CD4-positive, alpha-beta T cell treated with Interleukin-21 for 1 hour (primary cell): ENCODE measurements at regions not wholly inside any gene's neighbourhood (a gene's known extent, or its start where the extent isn't known, plus 50 kb on each side); places are given as distances from the start of the nearest gene placed in this dataset.
A peak's percentile ranks its signal among the peaks of the same experiment; 100 is the strongest.

Experiments used
- DNase-seq: peaks from one replicate; pipeline ENCODE4 v3.0.0-alpha.2; 2020

DNA sequence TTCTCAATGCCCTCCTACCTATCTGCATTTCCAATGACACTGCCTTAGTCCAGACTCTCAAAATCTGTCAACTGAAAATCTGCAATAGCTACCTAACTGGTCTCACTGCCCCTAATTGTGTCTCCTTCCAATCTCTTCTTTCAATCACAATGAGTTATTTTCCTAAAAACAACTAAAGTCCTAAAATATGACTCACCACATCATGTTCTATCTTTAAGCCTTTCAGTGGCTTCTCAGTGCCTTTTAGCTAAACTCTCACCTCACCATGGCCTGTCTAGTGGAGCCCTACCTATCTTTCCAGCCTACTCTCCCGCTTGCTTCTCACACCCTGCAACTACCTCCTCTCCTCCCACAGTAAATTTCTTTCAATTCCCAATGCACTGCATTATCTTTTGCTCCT is 220.9 kb upstream of the PKDCC start:
- DNase-seq = no peak

DNA sequence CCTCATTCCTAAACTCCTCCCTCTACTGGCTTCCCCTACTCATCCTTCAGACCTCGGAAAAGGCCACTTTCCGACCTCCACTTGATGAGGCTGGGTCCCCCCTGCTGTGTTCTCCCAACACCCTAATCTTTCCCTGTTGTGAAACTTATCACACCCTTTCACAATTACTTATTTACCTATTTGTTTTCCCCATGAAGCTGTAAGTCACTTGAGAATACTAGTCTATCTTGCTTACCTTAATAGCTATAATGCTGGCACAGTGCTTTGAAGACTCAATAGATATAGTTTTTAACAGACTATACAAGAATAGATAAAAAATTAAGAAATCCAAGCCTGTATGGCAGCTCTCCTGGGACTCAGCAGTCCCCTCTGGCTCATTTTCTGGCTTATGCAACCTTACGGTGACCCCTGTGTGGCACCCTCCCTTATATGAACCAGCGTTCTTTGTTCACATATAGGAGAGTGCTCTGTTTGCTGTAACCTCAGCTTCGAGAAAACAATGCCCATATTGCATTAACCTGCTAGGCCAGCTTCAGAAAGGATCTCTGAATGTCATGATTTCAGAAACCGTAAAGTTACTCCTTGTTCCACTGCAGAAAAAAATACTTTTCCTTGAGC is 220.4 kb upstream of the PKDCC start:
- no peak for DNase-seq

DNA sequence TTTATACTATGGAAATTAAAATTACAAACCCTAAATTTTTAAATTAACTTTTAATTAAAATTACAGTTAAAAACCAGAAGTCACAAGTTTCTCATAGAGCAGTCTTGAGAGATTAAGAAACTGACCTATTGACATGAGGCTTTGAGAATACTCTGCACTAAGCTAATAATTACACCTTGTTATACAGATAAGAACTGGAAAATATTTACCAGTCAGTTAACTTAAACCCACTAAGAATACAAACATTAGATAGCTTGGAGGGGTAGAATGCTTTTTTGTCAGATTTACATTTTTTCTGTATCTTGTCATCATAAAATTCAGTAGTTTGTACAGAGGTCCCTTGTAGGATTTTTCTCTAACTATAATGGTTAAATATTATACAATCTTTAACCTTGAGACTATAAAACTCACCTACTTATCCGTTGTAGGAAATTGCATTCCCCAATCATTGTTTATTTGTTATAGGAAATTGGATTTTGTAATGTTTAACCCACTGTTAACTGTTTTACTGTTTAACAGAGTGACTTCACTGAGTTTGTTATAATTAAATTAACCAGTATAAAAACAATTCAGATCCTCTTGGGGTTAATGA is 219.7 kb upstream of the PKDCC start:
- DNase-seq = no peak

DNA sequence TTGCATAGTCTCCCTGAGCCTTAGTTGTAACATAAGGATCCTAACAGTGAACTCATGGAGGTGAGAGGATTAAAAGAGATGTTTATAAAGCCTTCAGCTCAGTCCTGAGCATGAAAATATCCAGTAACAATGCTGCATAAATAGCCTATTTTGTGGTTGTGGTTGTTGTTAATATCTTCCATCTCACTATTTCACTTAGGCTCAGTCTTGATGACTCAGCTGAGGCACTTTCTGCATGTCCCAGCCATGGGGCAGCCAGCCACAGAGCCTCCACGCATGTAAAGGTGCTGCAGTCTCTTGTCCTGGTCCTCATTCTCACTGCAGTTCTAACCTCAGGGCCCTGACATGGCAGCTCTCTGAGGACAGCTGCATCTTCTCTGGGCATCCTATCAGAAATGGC is 218.8 kb upstream of the PKDCC start:
- DNase-seq = no peak

DNA sequence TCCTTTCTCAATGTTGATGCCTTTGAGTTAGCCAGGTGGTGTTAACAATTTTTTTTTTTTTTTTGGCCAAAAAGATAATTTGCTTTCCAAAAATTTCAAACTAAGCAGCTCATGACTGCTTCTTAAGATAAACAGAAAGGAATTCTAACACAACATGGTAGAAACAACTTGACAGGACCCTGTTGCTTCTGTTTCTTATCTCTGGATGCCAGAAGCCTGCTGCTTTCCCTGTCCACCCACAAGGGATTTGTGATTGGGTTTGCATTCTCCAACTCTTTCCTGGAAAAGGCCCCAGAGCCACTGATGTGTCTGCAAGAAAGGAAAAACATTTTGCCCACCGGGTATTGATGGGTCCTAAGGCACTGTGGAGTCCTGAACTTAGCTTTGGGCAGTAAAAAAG is 217.2 kb upstream of the PKDCC start:
- DNase-seq = no peak

DNA sequence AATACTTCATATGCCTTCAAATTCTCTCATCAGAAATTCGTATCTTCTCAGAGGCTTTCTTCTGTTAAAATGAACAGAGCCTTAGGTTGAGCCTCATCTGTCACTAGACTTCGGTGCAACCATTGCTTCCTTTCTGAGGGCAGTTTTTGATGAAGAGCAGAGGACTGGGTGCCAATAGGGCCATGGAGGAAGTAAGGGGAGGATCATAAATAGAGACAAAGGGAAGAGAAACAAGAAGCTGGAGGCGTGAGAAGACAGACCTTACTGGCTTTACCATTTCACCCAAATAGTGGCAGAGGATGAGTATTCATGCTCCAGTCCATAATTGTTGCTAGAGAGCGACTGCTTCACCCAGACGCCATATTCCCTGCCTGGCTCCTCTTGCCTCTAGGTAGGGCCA is 215.6 kb upstream of the PKDCC start:
- no peak for DNase-seq

DNA sequence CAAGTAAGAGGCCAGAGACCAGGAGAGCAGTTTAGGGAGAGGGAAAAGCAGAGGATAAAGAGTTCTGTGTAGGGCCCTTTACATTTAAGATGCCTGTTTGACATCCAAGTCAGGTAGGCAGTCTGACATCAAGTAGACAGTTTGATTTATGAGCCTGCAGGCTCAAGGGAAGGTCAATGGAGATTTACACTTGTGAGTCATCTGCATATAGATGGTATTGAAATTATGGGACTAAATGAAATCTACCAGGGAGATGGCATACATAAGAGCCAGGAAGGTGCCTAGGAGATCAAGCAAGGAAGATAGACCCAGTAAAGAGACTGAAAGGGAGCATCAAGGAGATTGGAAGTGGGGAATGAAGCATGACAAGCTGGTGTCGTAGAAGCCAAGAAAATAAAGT is 212.4 kb upstream of the PKDCC start:
- DNase-seq = no peak

DNA sequence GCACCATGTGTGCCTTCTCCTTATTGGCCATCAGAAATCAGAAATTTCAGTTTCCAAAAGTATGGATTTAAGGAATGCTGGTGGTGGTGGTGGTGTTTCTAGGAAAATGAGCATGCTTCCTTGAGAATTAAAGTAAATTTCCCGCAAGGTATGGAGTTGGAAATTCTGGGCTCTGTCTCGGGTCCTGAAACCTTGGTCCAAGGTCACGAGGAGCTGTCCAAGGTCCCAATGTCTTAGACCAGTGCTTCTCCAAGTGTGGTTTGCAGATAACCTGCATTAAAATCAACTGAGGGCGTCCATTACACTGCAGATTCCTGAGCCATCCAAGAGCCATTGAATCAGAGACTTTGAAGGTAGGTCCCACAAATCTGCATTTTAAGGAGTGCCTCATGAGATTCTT is 210.9 kb upstream of the PKDCC start:
- peak; percentile 29 for DNase-seq

DNA sequence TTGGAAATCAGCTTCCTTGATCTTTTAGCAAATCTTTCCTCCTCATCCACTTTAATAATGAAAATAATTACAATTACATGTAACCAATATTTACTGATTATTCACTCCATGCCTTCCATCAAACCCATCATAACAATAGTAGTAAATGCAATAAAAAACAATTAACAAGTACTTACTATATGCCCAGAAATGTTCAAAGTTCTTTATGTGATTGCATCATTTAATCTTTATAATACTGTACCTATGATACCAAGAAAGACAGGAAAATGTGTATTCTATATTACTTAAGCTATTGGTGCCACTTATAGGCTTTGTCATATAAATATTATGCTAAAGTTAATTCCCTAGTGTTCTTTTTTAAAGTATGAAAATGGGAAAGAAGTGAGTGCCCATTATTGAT is 210.2 kb upstream of the PKDCC start:
- no peak for DNase-seq

DNA sequence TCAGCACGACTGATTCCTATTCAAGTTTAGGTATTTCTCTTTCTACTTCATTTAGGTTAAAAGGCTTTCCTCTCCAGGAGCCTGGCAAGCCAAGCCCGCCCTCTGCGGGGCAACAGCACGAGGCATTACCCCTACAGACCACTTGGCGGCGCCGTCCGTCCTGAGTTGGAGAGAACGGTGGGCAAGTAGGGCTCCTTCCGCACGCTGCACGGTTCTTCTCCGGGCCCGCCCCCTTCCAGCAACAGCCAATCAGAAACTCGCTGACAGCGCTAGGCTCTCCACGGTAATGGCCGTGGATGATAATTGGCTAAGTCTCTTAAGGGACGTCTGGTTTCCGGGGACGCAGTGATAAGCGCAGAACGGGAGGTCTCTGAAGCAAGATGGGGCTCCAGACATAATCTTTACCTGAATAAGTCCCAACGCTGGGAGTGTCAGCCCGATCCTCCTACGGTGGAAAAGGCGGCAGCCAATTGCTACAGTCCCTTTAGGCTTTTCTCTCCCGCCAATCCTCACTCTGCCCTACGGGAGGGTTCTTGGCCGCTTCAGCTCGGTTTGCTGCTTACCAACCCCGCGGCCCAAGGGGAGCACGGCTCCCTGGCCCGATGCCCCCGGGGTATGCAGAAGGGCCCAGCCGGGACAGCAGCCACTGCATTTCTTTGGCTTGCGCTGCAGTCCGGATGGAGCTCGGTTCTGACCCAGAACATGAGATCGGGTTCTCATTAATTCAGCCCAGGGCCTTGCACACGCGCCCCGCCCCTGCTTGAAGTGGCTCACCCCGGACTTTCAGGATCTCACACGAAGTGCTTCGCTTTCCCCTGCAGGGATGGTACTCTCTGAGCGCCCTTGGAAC is 206.9 kb upstream of the PKDCC start:
- DNase-seq = peak; percentile 98

DNA sequence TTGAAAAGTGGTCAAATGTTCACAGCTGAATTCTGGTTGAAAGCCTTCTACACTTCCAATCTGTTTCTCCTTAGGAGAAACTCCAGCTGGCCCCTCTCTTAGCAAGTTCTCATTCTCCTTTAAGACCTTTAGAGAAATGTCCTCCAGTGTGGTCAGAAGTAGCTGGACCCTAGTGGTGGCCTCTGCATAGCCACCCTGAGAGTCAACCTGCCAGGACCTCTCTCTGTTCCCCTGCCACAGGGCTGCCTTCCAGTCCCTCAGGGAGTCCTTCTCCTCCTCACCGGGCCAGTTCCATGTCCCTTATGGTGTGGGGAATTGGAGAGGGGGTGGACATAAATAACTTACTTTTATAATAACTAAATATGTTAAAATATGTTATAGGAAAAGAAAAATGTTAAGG is 200.9 kb upstream of the PKDCC start:
- no peak for DNase-seq

DNA sequence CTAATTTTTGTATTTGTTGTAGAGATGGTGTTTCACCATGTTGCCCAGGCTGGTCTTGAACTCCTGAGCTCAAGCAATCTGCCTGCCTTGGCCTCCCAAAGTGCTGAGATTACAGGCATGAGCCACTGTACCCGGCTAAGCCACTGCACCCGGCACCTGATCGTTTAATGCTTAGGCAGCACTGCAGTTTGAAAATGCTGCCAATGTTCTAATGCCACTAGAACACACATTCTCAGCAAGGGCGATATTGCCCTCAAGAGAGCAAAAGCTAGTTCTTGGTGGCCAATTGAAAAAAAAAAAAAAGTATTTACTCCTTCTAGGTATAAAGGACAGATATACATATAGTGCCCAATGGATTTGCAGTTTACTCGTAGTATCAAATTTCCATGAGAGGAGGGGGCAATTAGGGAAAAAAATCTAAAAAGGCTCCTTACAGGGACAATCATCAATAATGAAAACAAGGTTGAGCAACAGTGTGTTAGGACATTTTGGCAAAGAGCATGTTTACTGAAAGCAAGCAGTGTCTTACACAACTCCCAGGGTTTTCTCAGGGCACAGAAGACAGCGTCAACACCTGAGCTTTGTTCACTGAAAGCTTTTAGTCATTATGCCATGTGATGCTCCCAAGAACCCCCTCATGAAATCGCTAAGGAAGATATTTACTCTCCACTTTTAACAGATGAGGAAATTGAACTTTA is 199.9 kb upstream of the PKDCC start:
- DNase-seq = no peak

DNA sequence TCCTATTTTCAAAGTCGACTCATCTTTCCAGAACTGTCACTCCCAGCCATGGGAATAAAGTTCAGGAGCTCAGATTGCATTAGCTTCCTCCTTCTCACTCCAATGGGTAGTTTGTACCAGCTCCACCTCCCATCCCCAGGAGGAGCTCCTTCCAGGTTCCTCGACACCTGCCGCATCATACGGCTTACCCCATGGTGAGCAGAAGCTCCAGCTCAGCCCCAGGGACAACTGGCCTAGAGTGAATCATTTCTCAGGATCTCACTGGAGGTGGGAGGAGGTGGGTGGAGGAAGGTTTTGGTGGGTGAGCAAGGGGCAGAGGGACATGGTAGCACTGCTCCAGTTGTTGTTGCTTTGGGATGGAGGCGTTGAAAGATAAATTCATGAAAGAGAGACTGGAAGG is 196.3 kb upstream of the PKDCC start:
- no peak for DNase-seq

DNA sequence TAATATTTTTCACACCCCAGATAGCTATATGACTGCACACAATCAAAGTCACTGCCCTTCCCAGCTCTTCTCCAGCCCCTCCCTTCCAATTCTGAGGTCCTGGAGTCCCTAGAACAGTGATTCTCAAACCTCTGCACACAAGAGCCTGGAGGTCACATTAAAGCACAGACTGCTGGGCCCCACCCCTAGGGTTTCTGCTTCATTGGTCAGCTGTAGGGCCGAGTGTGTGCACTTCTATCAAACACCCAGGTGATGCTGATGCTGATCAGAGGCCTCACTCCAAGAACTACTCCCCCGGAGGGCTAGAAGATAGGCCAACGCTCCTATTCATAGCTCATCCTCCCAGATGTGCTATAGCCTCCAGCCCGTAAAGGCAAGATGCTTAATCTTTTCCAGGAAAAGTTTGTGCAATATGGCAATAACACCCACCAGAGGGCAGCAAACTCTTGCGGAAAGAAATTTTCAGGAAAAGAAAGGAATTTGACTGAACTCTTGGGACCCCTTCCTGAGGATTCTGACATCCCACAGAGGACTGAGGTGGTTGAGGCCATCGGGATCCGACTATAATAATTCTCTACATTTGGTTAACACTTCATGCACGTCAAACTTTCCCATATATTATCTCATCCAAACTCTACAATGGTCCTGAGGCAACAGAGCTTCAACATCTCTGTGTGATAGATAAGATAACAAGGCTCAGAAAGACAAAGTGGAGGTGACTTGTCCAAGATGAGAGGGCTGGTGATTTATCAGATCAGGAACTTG is 194.2 kb upstream of the PKDCC start:
- peak; percentile 28 for DNase-seq

DNA sequence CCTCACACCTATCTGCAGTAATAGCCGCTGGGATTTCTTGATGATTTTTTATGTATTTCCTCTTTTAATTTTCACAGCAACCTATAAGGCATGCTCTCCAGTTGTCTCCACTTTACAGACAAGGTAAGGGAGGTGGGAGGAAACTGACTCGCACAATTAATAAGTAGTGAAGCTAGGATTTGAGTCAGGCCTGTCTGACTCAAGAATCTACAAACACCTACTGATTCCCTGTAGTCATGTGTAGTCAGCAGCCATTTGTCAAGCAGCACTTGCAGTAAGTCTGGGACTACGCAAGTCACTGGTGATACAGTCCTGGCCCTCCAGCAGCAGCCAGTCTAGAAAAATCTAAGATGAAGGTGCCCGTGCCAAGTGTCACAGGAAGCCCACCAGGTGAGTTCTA is 193.6 kb upstream of the PKDCC start:
- no peak for DNase-seq

DNA sequence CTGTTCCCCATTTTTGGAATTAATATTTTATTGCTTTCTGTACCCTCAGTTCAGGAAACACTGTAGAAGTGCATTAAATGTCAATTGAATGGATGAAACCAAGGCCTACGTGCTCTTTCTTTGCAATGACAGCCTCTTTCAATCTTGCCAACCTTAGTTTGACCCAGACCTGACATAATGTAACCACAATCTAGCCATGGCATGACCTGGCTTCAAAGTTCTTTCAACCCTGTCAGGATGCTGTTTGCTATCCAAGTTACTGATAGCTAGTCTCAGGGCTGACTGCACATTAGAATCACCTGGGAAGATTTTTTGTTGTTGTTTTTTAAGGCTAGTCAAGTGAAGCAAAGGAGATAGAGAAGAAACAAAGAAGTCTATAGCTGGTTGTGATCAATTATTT is 190.9 kb upstream of the PKDCC start:
- DNase-seq = no peak

DNA sequence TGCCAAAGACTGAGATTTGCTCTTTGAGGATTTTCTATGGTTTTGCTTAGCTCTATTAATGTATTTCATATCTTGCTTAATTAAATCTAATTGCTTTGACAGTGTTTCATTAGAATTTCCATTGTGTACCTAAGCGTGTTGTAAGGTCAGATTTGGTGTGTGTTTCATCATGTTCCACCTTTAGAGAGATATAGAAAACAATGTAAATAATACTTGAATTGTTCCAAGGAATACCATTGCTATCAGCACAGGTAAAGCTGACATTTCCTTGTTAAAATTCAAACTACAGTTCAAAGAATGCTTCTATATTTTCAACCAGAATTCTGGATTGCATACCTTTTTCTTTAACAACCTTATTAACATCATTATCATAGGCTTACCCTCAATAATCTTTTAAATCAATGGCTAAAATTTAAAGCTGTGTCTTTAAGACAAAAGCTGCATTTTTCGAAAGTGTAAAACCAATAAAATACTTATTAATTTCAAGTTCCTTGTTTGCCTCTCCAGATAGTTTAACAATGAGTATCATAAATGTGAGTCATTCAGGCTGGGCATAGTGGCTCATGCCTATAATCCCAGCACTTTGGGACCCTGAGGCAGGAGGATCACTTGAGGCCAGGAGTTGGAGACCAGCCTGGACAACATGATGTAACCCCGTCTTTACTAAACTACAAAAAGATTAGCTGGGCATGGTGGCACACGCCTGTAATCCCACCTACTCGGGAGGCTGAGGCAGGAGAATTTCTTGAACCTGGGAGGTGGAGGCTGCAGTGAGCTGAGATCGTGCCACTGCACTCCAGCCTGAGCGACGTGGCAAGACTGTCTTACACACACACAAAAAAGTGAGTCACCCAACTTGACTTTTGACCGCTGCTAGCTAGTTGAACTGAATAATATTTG is 188.0 kb upstream of the PKDCC start:
- DNase-seq = no peak

DNA sequence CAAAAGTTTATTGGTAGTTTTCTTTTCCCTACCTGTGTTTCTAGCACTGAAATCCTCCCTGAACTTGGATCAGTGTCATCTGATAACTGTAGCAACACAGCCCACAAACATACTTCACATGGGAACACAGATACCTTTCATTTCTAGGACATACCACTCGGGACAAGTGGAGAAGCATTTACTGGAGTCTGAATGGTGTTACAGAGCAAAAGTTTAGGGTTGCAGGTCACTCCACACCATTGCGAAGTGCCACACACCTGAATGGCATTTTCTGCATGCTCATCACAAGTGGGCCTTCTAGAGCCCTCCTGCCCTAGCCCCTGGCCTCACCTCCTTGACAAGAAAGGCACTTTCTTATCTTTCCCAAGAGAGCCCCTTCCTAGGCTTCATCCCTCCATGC is 184.8 kb upstream of the PKDCC start:
- no peak for DNase-seq

DNA sequence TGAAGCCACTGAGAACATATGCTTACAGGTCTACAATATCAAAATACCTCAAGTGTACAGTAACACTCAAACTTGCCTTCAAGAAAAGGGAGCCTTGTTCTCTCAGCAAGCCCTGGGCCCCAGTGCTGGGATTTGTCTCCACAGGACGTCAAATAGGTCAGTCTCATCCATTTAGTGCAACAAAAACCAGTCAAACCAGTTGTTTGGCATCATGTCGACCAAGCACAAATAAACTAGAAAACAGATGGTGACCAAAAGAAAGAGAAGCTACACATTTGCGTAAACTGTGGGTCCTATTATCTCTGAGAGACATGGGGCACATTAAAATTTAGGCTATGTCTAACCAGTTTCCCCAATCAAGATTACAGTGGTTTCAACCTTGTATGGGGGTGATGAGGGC is 182.6 kb upstream of the PKDCC start:
- no peak for DNase-seq

DNA sequence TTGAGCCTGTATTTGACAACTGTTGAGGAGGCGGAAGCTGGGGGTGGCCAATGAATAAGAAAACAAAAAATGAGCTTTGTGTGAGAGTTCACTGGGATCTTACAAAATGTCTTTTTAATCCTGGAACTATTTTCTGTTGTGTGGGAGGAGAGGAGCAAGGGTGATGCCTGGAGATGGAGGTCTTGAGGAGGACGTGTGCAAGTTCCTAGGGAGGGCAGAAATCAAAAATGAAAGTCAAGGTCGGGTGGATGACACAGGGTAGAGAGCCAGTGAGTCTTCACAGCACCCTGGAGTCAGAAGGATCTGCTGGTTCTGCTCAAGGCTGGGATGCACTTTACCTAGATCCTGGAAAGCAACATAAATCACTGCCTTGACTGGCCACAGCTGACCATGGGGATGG is 180.3 kb upstream of the PKDCC start:
- no peak for DNase-seq

DNA sequence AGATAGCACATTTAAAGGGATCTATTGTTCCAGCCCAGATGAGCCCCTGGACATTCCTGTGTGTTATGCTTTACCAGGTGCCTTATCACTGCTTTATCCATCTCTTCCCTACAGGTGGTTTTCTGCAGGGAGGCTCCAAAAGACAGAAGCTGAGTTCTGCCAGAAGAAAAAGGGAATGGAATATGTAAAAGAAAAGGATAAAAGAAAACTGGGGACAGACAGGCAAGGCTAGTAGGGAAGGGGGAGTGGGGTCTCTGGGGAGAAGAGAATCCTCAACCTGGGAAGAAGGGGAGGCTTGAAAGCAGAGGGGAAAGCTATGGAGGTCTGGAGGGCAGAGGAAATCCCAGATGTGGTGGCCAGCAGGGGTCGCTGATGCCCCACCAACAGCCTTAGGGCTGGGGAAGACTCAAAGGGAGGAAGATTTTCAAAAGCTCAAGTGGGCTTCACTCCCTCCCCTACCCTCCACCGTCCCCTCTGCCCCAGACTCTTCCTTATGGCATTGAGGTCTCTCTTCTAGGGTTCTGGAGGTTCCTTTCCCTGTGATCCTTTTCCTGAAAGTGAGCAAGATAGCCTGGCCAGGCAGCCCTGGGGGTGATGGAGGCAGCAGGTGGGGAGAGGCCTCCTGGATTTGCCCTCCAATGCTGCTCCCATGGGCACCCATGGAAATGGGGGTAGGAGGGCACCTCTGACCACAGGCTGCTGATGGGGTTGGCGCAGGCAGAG is 178.1 kb upstream of the PKDCC start:
- peak; percentile 66 for DNase-seq
